DMS 273 (cell line): ENCODE measurements at regions not wholly inside any gene's neighbourhood (a gene's known extent, or its start where the extent isn't known, plus 50 kb on each side); places are given as distances from the start of the nearest gene placed in this dataset.
"Not testable (repeated sequence)": the region's sequence is repeated elsewhere in the genome, so short reads cannot be mapped to it uniquely, and the experiment has no call there.

Experiments used
- DNase-seq: peaks from one replicate; lab custom pipeline; 2025; ENCODE audit not compliant: unreplicated experiment; lab: John Stamatoyannopoulos, UW

- no peak for DNase-seq
Measured at GRCh38 chr13:69283301-69283700, 824.3 kb upstream of the ATXN8OS start.

- DNase-seq, result no peak
Measured at GRCh38 chr13:69280399-69280798, 827.2 kb upstream of the ATXN8OS start.

GRCh38 chr13:69279213-69279612, 828.4 kb upstream of the ATXN8OS start:
- no peak for DNase-seq

GRCh38 chr13:69274231-69274630, 833.4 kb upstream of the ATXN8OS start:
- DNase-seq, result no peak

- peak; percentile 36 for DNase-seq
Measured at GRCh38 chr13:69264362-69265334, 843.0 kb upstream of the ATXN8OS start.

GRCh38 chr13:69243366-69243765, 864.3 kb upstream of the ATXN8OS start:
- no peak for DNase-seq

- no peak for DNase-seq
Measured at GRCh38 chr13:69234171-69234570, 873.5 kb upstream of the ATXN8OS start.

GRCh38 chr13:69226427-69226826, 881.2 kb upstream of the ATXN8OS start:
- no peak for DNase-seq

- DNase-seq, result not testable (repeated sequence)
Measured at GRCh38 chr13:69221633-69222498, 885.8 kb upstream of the ATXN8OS start.

GRCh38 chr13:69213396-69213795, 894.2 kb upstream of the ATXN8OS start:
- DNase-seq, result no peak

- no peak for DNase-seq
Measured at GRCh38 chr13:69204620-69205019, 903.0 kb upstream of the ATXN8OS start.

- DNase-seq, result no peak
Measured at GRCh38 chr13:69202996-69203395, 904.6 kb upstream of the ATXN8OS start.

GRCh38 chr13:69199664-69200063, 908.0 kb upstream of the ATXN8OS start:
- no peak for DNase-seq

- DNase-seq, result no peak
Measured at GRCh38 chr13:69198706-69199105, 908.9 kb upstream of the ATXN8OS start.

GRCh38 chr13:69194130-69194529, 913.5 kb upstream of the ATXN8OS start:
- DNase-seq, result no peak

- DNase-seq, result no peak
Measured at GRCh38 chr13:69180034-69180433, 927.6 kb upstream of the ATXN8OS start.

GRCh38 chr13:69178000-69178399, 929.6 kb upstream of the ATXN8OS start:
- DNase-seq, result no peak

- DNase-seq, result no peak
Measured at GRCh38 chr13:69168436-69168835, 939.2 kb upstream of the ATXN8OS start.

GRCh38 chr13:69155136-69155535, 952.5 kb upstream of the ATXN8OS start:
- no peak for DNase-seq

GRCh38 chr13:69142101-69142500, 965.5 kb upstream of the ATXN8OS start:
- no peak for DNase-seq

- DNase-seq, result no peak
Measured at GRCh38 chr13:69124996-69125395, 982.6 kb upstream of the ATXN8OS start.
